PC-9 (cell line): ENCODE measurements at regions not wholly inside any gene's neighbourhood (a gene's known extent, or its start where the extent isn't known, plus 50 kb on each side); places are given as distances from the start of the nearest gene placed in this dataset.

Source experiments
- BruUV-seq: library from RNA; stranded (reverse); fragments of 400-500 nt; replicated peaks from 2 replicates; lab custom pipeline; 2021; lab: Mats Ljungman, UMichigan
- CTCF ChIA-PET: fragments of 300-600 bp; sonication (Branson Sonifier 250); formaldehyde crosslinking; loops from one replicate; lab custom pipeline; 2022; ENCODE audit warnings: antibody characterized with exemption; lab: Charles Lee
- POLR2A ChIA-PET: fragments of 300-600 bp; sonication (Branson Sonifier 250); formaldehyde crosslinking; loops from one replicate; lab custom pipeline; 2022; ENCODE audit warnings: antibody characterized with exemption; ENCODE audit not compliant: unreplicated experiment; lab: Charles Lee
- DNase-seq, 2 experiments: peaks; one replicate each; pipeline versions ENCODE4 v3.0.0 to v3.0.0-alpha.2; 2015 to 2022; ENCODE audit warnings: mixed read lengths in 1 of 2
- H2AFZ ChIP-seq: fragments of 200-600 bp; sonication (generic); 2 replicates; pipeline ENCODE4 v1.8.1; 2017; ENCODE audit warnings: antibody characterized with exemption
- H3F3A ChIP-seq: fragments of 200-600 bp; sonication (generic); 2 replicates; pipeline ENCODE4 v1.8.1; 2017; ENCODE audit warnings: antibody characterized with exemption, mild to moderate bottlenecking, low read depth; ENCODE audit not compliant: insufficient read depth
- H3K27ac ChIP-seq: fragments of 200-600 bp; sonication (generic); 2 replicates; pipeline ENCODE4 v1.6.1; 2016; ENCODE audit warnings: mixed run types
- H3K27me3 ChIP-seq: fragments of 200-600 bp; sonication (generic); 2 replicates; pipeline ENCODE4 v1.6.1; 2016; ENCODE audit warnings: low read depth, mixed run types; ENCODE audit not compliant: insufficient read depth
- H3K36me3 ChIP-seq: fragments of 200-600 bp; sonication (generic); 2 replicates; pipeline ENCODE4 v1.6.1; 2016; ENCODE audit warnings: low read depth, mixed run types
- H3K4me1 ChIP-seq: fragments of 200-600 bp; sonication (generic); replicated peaks from 2 replicates; pipeline ENCODE4 v1.6.1; 2016; ENCODE audit warnings: mixed run types; ENCODE audit not compliant: insufficient read depth
- H3K4me2 ChIP-seq: fragments of 200-600 bp; sonication (generic); 2 replicates; pipeline ENCODE4 v1.6.1; 2017; ENCODE audit warnings: mixed run types
- H3K4me3 ChIP-seq: fragments of 200-600 bp; sonication (generic); 2 replicates; pipeline ENCODE4 v1.6.1; 2016; ENCODE audit warnings: mixed run types
- H3K79me2 ChIP-seq: fragments of 200-600 bp; sonication (generic); 2 replicates; pipeline ENCODE4 v1.6.1; 2017; ENCODE audit warnings: low read depth, mixed run types
- H3K9me2 ChIP-seq: fragments of 200-600 bp; sonication (generic); 2 replicates; pipeline ENCODE4 v1.8.1; 2017; ENCODE audit warnings: mild to moderate bottlenecking; ENCODE audit not compliant: insufficient read depth
- H3K9me3 ChIP-seq: fragments of 200-600 bp; sonication (generic); 2 replicates; pipeline ENCODE4 v1.8.1; 2016; ENCODE audit warnings: low read depth; ENCODE audit not compliant: insufficient read depth
- H4K20me1 ChIP-seq: fragments of 200-600 bp; sonication (generic); 2 replicates; pipeline ENCODE4 v1.8.1; 2017; ENCODE audit not compliant: insufficient read depth
- EZH2 ChIP-seq: fragments of 200-600 bp; sonication (generic); IDR thresholded peaks from 2 replicates; pipeline ENCODE4 v1.8.0; 2017; ENCODE audit warnings: antibody characterized with exemption, low read depth
- intact Hi-C: fragments of 100-400 bp; cut with micrococcal nuclease; formaldehyde crosslinking; loops from one replicate; pipeline ENCODE4 v1.10.0; 2022; ENCODE audit not compliant: unreplicated experiment
- TF ChIP-seq, protein P1 (sequence below): fragments of 200-600 bp; sonication (generic); conservative IDR thresholded peaks from 2 replicates; pipeline ENCODE4 v1.6.1; 2017; ENCODE audit warnings: mixed run types, antibody characterized with exemption, mild to moderate bottlenecking, moderate library complexity

DNA sequence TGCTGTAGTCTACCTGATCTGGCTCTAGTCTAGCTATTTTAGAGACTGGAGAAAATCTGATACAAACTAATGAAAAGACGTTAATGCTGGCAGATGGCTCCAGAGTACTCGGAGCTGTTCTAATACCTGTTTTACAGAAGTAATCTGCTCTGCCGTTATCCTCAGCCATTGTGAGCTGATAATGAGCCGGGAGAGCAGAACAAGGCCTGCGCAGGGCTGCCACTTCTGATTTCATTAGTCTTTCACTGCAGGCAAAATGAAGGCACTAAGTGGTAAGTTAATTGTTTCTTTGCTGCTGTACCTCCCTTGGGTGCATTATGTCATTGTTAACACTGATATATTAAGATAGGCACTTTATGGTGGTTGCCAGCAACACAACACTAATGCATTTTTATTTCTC is 456.4 kb upstream of the PFKP start:
- ChIA-PET POLR2A (no interaction called here), CTCF (no interaction called here)
- peaks cover 9% of the 10 kb centered on the region; the same call in 1 of the 2 replicates for H3K27me3 ChIP-seq
- H3K9me2 ChIP-seq, result no peaks in the 10 kb centered on the region
- TF ChIP-seq EZH2, result no peak
- TF ChIP-seq, protein P1, sequence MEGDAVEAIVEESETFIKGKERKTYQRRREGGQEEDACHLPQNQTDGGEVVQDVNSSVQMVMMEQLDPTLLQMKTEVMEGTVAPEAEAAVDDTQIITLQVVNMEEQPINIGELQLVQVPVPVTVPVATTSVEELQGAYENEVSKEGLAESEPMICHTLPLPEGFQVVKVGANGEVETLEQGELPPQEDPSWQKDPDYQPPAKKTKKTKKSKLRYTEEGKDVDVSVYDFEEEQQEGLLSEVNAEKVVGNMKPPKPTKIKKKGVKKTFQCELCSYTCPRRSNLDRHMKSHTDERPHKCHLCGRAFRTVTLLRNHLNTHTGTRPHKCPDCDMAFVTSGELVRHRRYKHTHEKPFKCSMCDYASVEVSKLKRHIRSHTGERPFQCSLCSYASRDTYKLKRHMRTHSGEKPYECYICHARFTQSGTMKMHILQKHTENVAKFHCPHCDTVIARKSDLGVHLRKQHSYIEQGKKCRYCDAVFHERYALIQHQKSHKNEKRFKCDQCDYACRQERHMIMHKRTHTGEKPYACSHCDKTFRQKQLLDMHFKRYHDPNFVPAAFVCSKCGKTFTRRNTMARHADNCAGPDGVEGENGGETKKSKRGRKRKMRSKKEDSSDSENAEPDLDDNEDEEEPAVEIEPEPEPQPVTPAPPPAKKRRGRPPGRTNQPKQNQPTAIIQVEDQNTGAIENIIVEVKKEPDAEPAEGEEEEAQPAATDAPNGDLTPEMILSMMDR, result no peak
- BruUV-seq, result no TSS peak
- H3K4me3 ChIP-seq, result no peak overlapping the region
- DNase-seq, result no peak
- no peaks in the 10 kb centered on the region for H3K9me3 ChIP-seq
- H3K79me2 ChIP-seq, result no peaks in the 10 kb centered on the region
- intact Hi-C loops, result no loop called here
- no peaks in the 10 kb centered on the region for H3K36me3 ChIP-seq
- no peaks in the 10 kb centered on the region for H3K4me1 ChIP-seq
- H3K27ac ChIP-seq, result no peak overlapping the region
- H3K4me2 ChIP-seq, result no peak overlapping the region
- no peak overlapping the region for H2AFZ ChIP-seq
- no peaks in the 10 kb centered on the region for H3F3A ChIP-seq
- no peaks in the 10 kb centered on the region for H4K20me1 ChIP-seq

DNA sequence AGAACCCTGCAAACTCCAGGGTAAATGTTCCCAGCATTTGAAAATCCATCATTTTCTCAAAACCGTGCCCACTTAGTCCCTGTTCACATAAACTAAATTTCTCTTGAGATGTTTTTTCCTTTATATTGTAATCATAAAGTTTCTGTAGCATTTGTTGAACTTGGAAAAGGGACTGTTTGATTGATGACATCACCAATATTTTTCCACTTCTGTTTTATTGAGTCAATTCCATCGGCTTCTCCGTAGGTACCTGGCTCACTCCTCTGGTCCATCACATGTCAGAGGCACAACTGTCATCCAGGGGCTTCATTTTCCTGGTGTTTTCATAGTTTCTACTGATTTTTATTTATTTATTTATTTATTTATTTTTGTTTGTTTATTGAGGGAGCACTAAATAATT is 462.5 kb upstream of the PFKP start:
- intact Hi-C loops, result no loop called here
- Histone ChIP-seq H3K4me3 (no peak overlapping the region), H3K9me2 (no peaks in the 10 kb centered on the region), H3K9me3 (no peaks in the 10 kb centered on the region), H3K4me2 (no peak overlapping the region), H3K79me2 (no peaks in the 10 kb centered on the region), H3K4me1 (no peaks in the 10 kb centered on the region), H3K27me3 (peaks cover 11% of the 10 kb centered on the region; the same call in 1 of the 2 replicates), H2AFZ (no peak overlapping the region), H3K27ac (no peak overlapping the region), H4K20me1 (no peaks in the 10 kb centered on the region), H3F3A (no peaks in the 10 kb centered on the region), H3K36me3 (no peaks in the 10 kb centered on the region)
- DNase-seq, result no peak
- CTCF ChIA-PET, result no interaction called here
- TF ChIP-seq EZH2, result no peak
- TF ChIP-seq, protein P1, result no peak
- BruUV-seq, result no TSS peak
- POLR2A ChIA-PET, result no interaction called here

DNA sequence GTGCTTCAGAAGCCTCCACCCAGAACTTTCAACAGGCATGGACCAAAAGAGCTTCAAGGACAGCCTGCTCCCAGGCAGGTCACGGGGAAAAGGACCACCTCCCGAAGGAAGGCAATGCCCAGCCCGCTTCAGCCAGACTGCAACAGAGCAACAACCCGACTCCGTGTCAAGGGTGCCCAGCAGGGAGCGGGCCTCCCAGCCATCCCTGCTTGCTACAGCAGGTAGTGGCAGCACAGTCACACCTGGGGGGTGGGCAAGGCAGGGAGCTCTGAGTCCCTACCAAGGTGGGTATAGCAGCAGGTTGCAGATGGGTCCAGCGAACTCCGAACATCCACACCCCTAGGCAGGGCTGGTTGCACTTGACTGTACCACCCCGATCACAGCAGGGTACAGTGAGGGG is 467.8 kb upstream of the PFKP start:
- Histone ChIP-seq H4K20me1 (no peaks in the 10 kb centered on the region), H3K9me2 (no peaks in the 10 kb centered on the region), H3F3A (no peaks in the 10 kb centered on the region), H2AFZ (no peak overlapping the region), H3K79me2 (no peaks in the 10 kb centered on the region), H3K4me2 (no peak overlapping the region), H3K4me3 (no peak overlapping the region), H3K36me3 (no peaks in the 10 kb centered on the region), H3K27ac (no peak overlapping the region), H3K9me3 (no peaks in the 10 kb centered on the region), H3K4me1 (no peaks in the 10 kb centered on the region), H3K27me3 (0 out of 2 replicates have a peak, but pooled peaks cover 7% of the 10 kb centered on the region)
- TF ChIP-seq, protein P1, result no peak
- no peak for TF ChIP-seq EZH2
- ChIA-PET POLR2A (no interaction called here), CTCF (no interaction called here)
- no peak for DNase-seq
- intact Hi-C loops, result no loop called here
- BruUV-seq, result no TSS peak
